ENCODE measurements at regions not wholly inside any gene's neighbourhood (a gene's known extent, or its start where the extent isn't known, plus 50 kb on each side); places are given as distances from the start of the nearest gene placed in this dataset.

DNA sequence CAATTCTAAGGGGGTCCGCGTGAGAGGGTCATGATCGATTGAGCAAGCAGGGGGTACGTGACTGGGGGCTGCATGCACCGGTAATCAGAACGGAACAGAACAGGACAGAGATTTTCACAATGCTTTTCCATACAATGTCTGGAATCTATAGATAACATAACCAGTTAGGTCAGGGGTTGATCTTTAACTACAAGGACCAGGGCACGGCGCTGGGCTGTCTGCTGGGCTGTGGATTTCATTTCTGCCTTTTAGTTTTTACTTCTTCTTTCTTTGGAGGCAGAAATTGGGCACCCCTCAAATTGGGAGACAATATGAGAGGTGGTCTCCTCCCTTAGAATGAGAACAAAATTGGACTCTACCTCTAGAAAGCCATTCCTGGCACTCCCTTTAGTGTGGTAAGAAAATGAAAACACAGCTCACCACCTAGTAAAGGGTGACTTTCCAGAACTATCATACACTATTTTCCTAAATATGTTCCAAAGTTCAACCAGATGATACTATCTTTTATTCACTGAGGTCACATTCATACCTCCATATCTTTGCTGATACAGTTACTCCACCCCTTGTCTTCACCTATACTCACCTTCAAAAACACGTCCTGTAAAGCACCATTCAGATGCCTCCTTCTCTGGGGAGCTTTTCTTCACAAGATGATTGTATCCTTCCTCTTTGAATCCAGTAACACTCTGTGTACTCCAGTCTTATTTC lies 1058.3 kb upstream of the SLIT2 start:
- TF ChIP-seq POLR2A (IDR thresholded peaks at IDR 0.05) (no peak), CTCF (IDR thresholded peaks at IDR 0.05) (no peak)
